SHP77 treated with DMSO at 0.1 percent for 48 hours (cell line): ENCODE measurements at regions not wholly inside any gene's neighbourhood (a gene's known extent, or its start where the extent isn't known, plus 50 kb on each side); places are given as distances from the start of the nearest gene placed in this dataset.
A peak's percentile ranks its signal among the peaks of the same experiment; 100 is the strongest.
"Not testable (repeated sequence)": the region's sequence is repeated elsewhere in the genome, so short reads cannot be mapped to it uniquely, and the experiment has no call there.

ENCODE experiments used
- DNase-seq: peaks from one replicate; lab custom pipeline; 2025; lab: John Stamatoyannopoulos, UW

DNA sequence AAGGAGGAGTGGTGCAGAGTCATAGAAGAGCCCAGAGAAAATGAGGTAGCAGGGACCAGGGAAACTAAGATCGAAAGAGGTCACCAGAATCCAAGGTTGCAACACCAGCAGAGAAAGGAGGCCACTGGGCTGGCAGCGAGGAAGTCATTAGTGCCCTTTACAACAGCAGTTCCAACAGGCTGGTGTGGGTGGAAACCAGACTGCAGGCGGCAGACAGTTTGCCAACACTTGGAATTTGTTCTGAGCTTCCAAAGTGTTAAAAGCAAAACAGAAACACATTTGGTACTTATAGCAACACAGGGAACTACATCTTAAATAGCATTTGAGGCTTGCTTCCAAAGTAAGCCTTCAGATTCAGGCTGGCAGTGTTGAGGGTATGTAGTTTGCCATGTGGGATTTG lies 95.2 kb upstream of the PWP1 start:
- DNase-seq = no peak

DNA sequence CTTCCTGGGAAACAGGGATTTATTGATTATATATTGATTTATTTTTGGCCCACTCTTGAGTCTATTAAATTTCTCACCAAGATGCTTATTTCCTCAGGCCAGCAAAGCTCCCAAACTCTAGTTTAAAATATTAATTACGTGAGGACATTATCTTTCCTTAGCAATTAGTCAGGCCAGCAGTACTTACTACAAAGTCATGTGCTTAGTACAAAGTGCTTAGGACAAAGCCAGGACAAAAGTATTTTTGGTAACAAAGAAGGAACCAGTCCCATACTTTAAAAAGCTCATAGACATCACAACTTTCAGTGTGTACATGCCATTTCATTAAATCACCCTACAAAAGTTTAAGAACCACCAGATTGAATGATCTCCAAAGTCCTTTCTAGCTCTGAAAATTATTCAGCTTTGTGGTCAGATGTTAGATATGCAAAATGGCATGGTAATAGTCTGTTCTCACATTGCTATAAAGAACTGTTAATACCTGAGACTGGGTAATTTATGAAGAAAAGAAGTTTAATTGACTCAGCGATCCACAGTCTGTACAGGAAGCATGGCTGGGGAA lies 94.7 kb upstream of the PWP1 start:
- DNase-seq = no peak

DNA sequence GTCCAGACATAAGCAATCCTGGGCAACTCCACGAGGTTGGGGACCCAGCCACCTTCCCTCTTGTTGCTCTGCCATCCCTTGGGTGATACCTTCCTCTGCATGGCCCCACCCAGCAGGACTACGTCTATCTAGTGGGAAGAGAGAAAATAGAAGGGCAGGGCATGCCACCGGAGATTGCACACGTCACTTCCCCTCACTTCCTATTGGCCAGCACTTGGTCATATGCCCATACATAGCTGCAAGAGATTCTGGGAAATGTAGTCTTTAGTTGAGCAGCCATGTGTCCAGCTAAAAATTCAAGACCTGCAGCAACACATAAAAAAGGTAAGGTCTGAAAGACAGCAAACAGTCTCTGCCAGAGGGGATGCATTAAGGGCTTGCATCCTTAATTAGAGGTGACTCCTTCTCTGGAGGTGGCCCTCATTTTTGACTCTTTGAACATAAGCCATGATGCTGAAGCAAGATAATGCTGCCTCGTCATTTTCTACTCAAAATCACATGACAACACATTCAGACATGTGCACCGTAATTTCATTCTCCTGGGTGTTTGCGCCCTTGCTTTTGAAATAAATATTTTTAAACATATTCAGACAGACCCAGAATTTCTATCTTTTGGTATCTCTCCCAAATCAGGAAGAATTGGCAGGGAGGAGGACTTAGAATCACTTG lies 91.8 kb upstream of the PWP1 start:
- DNase-seq = no peak

DNA sequence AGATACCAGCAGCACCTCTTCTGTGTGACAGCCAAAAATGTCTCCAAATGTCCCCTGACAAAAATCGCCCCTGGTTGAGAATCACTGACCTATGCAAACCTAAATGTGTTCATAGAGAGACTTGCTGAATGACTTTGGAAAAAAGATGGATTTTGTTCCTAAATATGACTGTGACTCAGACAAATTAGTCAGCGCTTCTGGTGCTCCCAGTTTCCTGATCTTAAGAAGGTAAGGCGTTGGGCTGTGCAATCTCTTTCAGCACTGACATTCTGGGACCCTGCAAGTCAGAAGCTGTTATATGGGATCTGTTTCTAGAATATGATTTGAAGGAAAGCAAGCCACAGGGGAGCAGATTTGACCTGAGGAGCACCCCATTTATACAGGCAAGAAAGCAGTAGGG lies 90.6 kb upstream of the PWP1 start:
- no peak for DNase-seq

DNA sequence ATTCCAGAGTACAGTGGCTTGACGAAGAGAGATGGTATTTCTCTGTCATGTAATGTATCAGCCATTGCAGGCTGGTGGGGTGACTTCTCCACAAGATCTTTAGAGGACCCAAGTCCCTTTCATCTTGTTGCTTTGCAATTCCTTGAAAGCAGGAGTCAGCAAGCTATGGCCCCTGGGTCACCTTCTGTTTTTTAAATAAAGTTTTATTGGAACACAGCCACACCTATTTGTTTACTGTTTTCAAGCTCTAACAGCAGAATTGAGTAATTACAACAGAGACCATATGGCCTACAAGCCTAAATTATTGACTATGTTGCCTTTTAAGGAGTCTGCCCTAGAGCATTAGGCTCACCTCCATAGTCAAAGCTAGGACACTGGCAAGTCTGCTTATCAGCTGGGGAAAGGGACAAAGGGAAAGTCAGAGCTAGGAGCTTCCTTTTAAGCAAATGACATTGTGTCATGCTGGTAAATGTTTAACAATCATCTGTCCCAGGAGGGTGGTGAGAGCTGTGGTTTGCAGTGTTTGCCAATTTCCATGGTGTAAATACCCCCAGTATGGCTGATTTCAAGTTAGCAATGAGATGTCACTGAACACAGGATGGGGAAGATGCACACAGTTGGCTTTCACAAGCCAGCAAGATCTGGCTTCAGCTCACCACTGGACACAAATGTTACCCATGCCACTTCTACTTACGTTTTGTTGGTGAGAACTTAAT lies 87.7 kb upstream of the PWP1 start:
- DNase-seq = no peak

DNA sequence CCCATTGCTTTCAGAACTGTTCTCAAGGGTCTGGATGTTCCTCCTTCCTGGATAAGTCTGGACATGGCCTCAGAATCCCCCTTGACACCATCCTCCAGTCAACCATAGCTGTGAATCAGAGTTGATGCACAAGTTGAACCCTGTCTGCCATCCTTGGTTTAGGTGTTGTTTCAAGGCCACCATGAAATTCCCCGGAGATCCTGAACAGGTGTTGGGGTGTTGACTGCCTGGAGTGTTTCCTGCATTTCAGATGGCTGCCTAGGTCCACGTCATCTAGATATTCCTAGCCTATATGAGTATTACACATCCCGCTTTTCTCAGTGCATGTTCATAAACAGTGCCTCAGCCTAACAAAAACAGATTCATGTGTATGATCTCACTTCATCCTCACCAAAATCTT lies 86.7 kb upstream of the PWP1 start:
- no peak for DNase-seq

DNA sequence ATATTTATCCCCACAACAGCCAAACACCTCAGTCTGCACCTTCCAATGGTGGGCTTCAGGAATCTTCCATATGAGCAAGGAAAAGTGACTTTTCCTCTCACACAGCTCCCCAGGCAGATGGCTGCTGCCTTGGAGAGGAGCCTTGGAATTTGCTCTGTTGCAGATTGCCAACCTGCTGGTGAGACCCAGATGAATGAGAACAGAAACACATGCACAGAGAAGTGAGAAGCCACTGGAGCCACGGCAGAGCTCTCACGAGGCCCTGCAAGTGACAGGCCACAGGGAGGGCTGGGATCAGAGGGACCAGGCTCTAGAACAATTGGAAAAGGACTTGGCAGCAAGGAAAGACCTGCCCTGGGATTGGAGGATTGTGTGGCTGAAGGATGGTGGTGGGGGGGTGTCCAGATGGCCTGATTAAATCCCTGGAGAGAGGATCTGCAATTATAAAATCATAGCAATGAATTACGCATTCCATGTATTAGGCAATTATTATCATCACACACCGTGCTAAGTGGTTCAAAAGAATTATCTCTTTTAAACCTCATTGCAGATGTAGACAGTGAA lies 84.9 kb upstream of the PWP1 start:
- no peak for DNase-seq

DNA sequence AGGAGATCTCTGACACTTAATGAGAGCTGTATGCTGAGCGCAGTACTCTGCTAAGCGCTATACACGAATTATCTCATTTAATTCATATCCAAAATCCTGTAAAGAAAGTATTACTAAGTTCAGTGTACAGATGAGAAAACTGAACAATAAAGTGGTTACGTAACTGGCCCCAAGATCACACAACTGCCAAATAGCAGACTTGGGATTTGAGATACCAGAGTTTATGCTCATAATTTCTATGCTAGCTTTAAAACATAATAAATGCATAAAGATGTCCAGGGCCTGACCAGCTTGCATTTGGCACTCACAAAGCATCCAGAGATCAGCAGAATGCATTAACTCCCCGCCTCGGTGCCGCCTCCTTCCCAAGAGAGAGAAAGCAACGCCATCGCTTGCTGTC lies 83.2 kb upstream of the PWP1 start:
- DNase-seq = no peak

DNA sequence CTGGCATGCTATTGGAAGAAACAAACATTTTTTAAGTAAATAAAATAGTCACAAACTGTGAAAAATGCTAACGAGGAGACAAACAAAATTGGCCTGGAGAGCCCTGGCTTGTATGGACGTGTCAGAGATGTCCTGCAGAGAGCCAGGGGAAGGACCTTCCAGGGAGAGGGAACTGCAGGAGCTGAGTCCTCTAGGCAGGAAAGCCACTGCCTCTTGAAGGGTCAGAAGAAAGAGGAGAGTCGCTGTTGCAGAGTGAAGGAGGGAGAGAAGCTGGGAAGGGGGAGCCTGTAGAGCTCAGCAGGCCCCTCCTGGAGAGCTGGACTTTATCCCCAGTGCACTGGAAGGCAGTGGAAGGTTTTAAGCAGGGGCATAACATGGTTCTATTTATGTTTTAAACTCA lies 80.3 kb upstream of the PWP1 start:
- no peak for DNase-seq

DNA sequence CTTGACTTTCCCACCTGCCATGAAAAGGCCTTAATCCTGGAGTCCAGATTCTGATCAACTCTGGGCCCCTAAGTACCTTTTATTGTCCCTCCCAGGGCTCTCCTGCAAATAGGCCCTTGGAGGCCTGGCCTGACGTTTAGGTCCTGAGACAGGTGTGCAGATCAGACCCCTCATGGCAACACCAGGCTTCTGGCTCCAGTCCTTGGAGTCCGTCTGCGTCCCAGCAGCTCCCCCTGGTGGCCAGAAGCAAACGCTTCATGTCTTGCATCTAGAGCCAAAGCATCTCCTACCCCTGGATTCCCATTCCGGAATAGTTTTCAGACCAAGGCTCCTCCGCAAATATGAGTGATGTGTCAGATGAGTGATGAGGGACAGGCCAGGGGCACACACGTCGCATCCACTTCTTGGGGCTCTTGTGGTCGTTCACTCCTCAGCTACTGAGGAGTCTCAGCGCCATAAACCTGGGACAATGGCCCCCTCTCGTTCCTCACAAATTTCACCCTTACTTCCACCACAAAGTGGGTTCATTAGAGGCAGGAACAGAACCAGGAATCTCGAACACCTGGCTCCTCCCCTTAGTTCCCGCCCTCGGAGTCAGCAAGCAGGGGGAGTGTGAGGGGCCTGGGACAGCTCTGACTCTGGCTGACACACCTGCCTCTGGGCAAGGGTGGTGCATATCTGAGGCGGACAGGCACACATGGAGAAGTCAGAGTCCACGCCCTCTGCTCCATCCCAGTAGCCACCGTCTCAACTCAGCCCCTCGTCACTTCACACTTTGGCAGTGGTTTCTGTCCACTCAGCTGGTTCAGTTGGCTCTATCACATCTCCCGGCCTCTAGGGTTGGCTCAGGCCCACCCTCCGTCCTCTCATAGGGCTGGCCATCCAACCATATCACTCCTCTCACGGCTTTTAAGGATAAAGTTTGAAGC lies 77.9 kb upstream of the PWP1 start:
- peak; percentile 39 for DNase-seq

DNA sequence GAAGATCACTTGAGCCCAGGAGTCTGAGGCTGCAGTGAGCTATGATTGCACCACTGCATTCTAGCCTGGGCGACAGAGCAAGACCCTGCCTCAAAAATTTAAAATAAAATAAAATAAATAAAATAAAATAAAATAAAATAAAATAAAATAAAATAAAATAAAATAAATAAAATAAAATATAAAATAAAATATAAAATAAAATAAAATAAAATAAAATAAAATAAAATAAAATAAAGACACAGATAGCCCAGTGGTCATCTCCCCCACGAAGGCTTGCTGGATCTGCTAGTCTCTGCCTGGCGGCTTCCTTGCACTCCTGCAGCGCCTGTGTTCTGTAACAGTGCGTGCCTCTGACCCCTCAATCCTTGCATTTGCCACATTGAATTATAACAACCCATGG lies 76.8 kb upstream of the PWP1 start:
- DNase-seq = not testable (repeated sequence)

DNA sequence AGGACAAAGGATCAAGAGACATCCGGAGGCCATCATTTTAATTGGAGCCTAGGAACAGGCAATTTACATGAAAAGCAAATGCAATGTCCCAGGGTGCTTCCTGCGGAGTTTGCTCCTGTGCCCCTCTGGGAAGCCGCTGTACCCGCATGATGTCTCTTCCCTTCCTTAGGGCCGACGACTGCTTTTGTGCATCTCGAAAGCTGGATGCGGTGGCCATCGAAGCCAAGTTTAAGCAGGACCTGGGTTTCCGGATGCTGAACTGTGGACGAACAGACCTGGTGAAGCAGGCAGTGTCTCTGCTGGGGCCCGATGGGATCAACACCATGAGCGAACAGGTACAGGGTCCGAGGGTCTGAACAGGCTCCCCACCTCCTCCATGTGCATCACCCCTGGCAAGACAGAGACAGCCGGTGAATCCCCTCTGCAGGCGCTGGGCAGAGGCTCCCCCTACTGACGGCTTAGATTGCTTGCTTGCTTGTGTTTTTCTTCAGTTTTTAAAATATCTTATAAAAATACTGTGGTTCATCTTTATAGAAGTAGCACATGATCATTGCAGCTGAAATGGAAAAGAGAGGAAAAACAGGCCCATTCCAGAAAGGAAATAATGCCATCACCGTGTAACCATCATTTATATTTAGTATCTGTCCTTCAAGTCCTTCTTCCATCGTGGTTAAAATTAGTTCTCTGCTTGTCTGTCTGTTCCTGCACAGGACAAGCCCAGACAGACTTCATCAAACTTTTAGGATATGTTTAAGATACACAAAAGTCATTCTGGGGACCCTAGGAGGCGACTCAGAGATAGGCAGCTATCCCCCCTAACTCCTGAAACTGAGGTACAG lies 75.4 kb upstream of the PWP1 start:
- DNase-seq = no peak

DNA sequence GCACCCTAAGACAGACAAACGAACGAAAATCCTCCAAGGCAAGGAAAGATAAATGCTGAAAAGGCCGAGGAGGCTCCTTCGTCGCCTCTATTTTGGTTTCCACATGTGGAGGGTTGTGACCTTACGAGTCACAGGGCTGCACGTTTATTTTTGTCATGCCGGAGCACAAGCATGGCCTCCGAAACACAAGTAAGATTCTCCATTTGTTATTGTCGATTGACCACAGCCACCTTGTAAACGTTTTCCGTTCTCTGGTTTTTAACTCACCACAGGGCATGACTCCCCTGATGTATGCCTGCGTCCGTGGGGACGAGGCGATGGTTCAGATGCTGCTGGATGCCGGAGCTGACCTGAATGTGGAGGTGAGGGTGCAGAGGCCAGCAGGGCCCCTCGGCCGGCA lies 73.1 kb upstream of the PWP1 start:
- DNase-seq = no peak

DNA sequence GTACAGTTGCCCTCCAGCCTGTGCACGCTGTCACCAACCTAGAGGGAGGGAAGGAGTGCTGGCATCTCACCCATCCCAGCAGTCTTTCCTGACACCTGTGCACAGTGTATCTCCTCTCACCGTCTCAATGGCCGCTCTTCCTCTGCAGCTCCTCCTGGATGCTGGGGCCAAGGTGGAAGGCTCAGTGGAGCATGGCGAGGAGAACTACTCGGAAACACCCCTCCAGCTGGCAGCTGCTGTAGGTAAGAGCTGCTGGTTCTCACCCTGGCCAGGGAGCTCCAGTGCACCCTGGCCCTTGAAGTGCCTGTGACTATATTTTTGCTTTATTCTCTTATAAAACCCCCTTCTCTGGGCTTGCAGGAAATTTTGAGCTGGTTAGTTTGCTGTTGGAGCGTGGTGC lies 68.7 kb upstream of the PWP1 start:
- DNase-seq = no peak

DNA sequence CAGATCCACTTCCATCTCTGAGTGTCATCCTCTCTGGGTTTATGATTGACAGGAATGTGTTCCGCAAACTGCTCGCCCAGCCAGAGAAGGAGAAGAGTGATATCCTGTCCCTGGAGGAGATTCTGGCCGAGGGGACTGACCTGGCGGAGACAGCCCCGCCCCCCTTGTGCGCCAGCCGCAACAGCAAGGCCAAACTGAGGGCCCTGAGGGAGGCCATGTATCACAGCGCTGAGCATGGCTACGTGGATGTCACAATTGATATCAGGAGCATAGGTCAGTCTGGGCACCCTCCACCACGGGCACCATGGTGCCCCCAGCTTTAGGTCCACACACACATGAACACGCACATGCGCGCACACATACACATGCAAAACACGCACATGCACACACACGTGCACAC lies 67.5 kb upstream of the PWP1 start:
- DNase-seq = no peak

DNA sequence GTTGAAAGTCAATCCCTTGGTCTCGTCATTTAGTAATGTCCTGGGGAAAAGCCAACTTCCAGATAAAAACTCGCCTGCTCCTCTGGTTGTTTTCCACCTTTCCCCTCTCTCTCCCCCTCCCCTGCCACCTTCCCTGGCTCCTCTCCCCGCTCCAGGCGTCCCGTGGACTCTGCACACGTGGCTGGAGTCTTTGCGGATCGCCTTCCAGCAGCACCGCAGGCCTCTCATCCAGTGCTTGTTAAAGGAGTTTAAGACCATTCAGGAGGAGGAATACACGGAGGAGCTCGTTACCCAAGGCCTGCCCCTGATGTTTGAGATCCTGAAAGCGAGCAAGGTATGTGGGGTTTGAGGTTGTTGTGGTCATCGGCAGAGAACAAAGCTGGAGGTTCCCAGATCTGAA lies 65.8 kb upstream of the PWP1 start:
- DNase-seq = no peak

DNA sequence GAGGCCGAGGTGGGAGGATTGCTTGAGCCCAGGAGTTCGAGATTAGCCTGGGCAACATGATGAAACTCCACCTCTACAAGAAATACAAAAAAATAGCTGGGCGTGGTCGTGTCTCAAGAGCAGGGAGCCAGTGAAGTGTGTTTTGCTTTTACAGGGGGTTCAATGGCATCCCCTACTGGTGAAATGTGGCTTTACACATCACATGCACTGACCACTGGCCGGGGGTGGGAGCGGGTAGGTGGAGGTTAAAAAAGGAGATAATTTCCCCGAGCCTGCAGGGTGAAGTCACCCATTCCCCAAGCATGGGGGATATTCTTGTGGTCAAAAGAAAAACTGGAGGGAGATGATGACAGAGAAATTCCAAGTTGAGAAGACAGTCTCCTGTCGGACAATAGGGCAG lies 63.6 kb upstream of the PWP1 start:
- peak; percentile 16 for DNase-seq

DNA sequence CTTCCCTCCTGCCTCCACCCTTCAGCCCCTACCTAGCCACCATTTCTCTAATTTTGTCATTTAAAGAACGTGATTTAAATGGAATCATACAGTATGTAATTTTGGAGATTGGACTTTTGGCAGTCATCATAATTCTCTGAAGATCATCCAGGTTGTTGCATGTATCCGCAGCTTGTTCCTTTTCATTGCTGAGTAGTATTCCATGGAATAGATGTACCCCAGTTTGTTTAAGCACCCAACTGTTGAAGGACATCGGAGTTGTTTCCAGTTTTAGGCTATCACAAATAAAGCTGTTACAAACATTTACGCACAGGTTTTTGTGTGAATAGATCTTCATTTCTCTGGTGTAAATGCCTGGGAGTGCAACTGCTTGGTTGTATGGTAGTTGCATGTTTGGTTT lies 61.1 kb upstream of the PWP1 start:
- DNase-seq = no peak

DNA sequence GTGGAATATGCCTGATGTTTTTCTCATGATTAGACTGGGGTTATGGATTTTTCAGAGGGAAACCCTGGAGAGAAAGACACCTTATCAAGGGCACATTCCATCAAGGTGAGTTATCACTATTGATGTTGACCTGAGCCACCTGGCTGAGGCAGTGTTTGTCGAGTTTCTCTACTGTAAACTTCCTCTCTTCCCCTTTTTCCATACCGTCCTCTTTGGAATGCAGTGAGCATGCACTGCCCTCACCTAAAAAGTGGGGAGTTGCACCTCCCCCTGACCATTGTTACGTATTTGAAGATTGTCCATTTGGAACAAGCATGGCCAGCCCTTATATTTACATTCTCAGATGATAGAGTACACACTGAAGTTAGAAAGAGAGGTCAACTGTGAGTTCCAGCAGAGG lies 53.9 kb upstream of the PWP1 start:
- no peak for DNase-seq

DNA sequence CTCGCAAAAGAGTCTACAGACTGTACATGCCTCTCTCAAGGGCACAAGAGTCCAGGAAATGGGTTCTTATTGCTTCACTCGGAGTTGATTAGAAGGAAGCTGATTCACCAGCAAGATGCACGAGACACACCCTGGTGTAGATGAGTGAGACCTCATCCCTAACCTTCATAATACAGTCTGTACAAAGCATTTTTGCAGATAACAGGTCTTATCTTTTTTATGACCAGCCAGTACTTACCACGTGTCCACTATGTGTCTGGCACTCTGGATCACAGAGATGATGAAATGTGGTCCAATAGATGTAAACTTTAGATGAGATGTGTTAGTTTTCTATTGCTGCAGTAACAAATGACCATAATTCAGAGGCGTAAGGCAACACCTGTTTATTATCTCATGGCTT lies 53.4 kb upstream of the PWP1 start:
- no peak for DNase-seq

DNA sequence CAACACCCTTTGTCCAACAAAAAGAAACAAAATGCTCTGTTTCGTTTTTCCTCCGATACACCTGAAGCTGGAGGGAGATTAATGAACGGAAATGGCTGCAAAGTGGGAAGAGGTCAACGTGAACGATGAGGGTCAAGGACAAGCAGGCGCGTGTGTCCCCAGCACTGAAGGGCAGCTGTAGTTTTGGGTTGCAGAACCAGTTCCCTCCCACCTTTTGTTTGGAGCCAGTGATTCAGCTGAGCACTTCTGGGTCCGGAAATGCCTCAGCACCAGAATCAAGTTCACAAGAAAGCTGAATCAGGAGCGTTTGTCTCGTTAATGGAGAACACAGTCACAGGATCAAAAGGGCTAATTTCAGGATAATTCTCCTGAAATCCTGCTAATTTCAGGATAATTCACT lies 51.1 kb upstream of the PWP1 start:
- DNase-seq = no peak
